ENCODE measurements at regions not wholly inside any gene's neighbourhood (a gene's known extent, or its start where the extent isn't known, plus 50 kb on each side); places are given as distances from the start of the nearest gene placed in this dataset.

GRCh38 chr14:38521591-38521990, 265.7 kb upstream of the CLEC14A start:
- WGBS (ENCODE audit: insufficient coverage, low coverage, missing lambda C conversion rate): 3% methylated on average over 5 of the region's 5 CpGs
- H4K20me1 ChIP-seq (replicated peaks; ENCODE audit: control insufficient read depth, insufficient read depth, low read length): no peaks in the 10 kb centered on the region
- H3K79me2 ChIP-seq (ENCODE audit: control insufficient read depth, insufficient read depth, low read length): no peaks in the 10 kb centered on the region
- ChIA-PET CTCF (ENCODE audit: low intra/inter-chr PET ratio) (no interaction called here), POLR2A (no interaction called here)
- H3K9me1 ChIP-seq (ENCODE audit: control insufficient read depth, insufficient read depth, low read length): no peaks in the 10 kb centered on the region
- intact Hi-C loops (cut with micrococcal nuclease): no loop called here
- H3K4me3 ChIP-seq: no peak overlapping the region
- no peaks in the 10 kb centered on the region for H3K9me3 ChIP-seq (replicated peaks; ENCODE audit: control insufficient read depth, insufficient read depth, low read depth, low read length)
- no peak overlapping the region for H3K27ac ChIP-seq (ENCODE audit: extremely low read depth, low read depth, low read length)
- H3K27me3 ChIP-seq (ENCODE audit: control insufficient read depth in 2 of 2, insufficient read depth in 2 of 2, low read length in 2 of 2): no peaks in the 10 kb centered on the region
- H3K36me3 ChIP-seq (ENCODE audit: control insufficient read depth, insufficient read depth, low read length): no peaks in the 10 kb centered on the region
- no peak for FAIRE-seq
- DNase-seq (ENCODE audit: extremely low read depth in 1 of 4, low spot score in 3 of 4): no peak
- H3K9ac ChIP-seq (ENCODE audit: insufficient read depth in 1 of 2, low read depth in 2 of 2, low read length in 2 of 2): no peak overlapping the region
- H3K4me2 ChIP-seq (ENCODE audit: insufficient read depth, low read length): no peak overlapping the region
- no TSS peak for BruUV-seq (replicated peaks)
- H3K4me1 ChIP-seq (replicated peaks in 1 of 2; ENCODE audit: control insufficient read depth in 2 of 2, insufficient read depth in 2 of 2, low read length in 2 of 2): no peaks in the 10 kb centered on the region
- H2AFZ ChIP-seq (ENCODE audit: low read depth, low read length): no peak overlapping the region
- ATAC-seq: no peak
- in situ Hi-C loops (cut with MboI): no loop called here
- no peak for TF ChIP-seq SMARCC2 (IDR thresholded peaks at IDR 0.05; ENCODE audit: low read depth)
- TF ChIP-seq PATZ1 (CRISPR knock-in tag; IDR thresholded peaks at IDR 0.05; ENCODE audit: borderline replicate concordance): no peak
- no peak for TF ChIP-seq ZKSCAN3 (CRISPR knock-in tag; IDR thresholded peaks at IDR 0.05)
- no peak for TF ChIP-seq ADNP (tag; IDR thresholded peaks at IDR 0.05)
- TF ChIP-seq ZNF561 (CRISPR knock-in tag; conservative IDR thresholded peaks at IDR 0.05): no peak
- no peak for TF ChIP-seq SRSF1 (IDR thresholded peaks at IDR 0.05; ENCODE audit: low read depth, low read length)
- TF ChIP-seq RBM22 (IDR thresholded peaks at IDR 0.05; ENCODE audit: low read depth, low read length, poor library complexity, severe bottlenecking): no peak
- no peak for TF ChIP-seq TRIM25 (IDR thresholded peaks at IDR 0.05; ENCODE audit: borderline replicate concordance)
- no peak for TF ChIP-seq PCBP1 (IDR thresholded peaks at IDR 0.05; ENCODE audit: low read depth, low read length, poor library complexity, severe bottlenecking)
- no peak for TF ChIP-seq ETV6 (IDR thresholded peaks at IDR 0.05; ENCODE audit: borderline replicate concordance in 1 of 2, low read depth in 2 of 2, low read length in 1 of 2)
- TF ChIP-seq ETV6 (CRISPR knock-in tag; IDR thresholded peaks at IDR 0.05; ENCODE audit: borderline replicate concordance): no peak
- no peak for TF ChIP-seq SREBF2 (CRISPR knock-in tag; IDR thresholded peaks at IDR 0.05)
- TF ChIP-seq GABPB1 (CRISPR knock-in tag; IDR thresholded peaks at IDR 0.05): no peak
- no peak for TF ChIP-seq NR2F6 (CRISPR knock-in tag; IDR thresholded peaks at IDR 0.05)
- no peak for TF ChIP-seq BRD9 (IDR thresholded peaks at IDR 0.05; ENCODE audit: low read depth, partially characterized antibody)
- TF ChIP-seq SNIP1 (IDR thresholded peaks at IDR 0.05; ENCODE audit: low read depth): no peak
- no peak for TF ChIP-seq DNMT1 (IDR thresholded peaks at IDR 0.05)
